IPS DF 4.7 (cell line): ENCODE measurements at regions not wholly inside any gene's neighbourhood (a gene's known extent, or its start where the extent isn't known, plus 50 kb on each side); places are given as distances from the start of the nearest gene placed in this dataset.

Experiments used
- DNase-seq: peaks from one replicate; pipeline ENCODE4 v3.0.0-alpha.2; 2013; ENCODE audit warnings: low spot score; ENCODE audit errors: extremely low read depth

GRCh38 chr10:57218382-57218781 lies 857.3 kb upstream of the ZWINT start:
- no peak for DNase-seq

GRCh38 chr10:57202356-57202755 lies 841.3 kb upstream of the ZWINT start:
- no peak for DNase-seq

GRCh38 chr10:57188846-57189245 lies 827.8 kb upstream of the ZWINT start:
- no peak for DNase-seq

GRCh38 chr10:57186201-57186600 lies 825.1 kb upstream of the ZWINT start:
- DNase-seq: no peak

GRCh38 chr10:57169597-57169996 lies 808.5 kb upstream of the ZWINT start:
- DNase-seq: no peak

GRCh38 chr10:57168611-57169240 lies 807.7 kb upstream of the ZWINT start:
- DNase-seq: no peak

GRCh38 chr10:57165671-57166070 lies 804.6 kb upstream of the ZWINT start:
- DNase-seq: no peak

GRCh38 chr10:57162231-57162630 lies 801.2 kb upstream of the ZWINT start:
- no peak for DNase-seq

GRCh38 chr10:57161157-57161556 lies 800.1 kb upstream of the ZWINT start:
- no peak for DNase-seq

GRCh38 chr10:57145548-57145947 lies 784.5 kb upstream of the ZWINT start:
- DNase-seq: no peak

GRCh38 chr10:57142925-57143576 lies 782.0 kb upstream of the ZWINT start:
- DNase-seq: peak; percentile 66

GRCh38 chr10:57141708-57142107 lies 780.6 kb upstream of the ZWINT start:
- DNase-seq: no peak

- DNase-seq: no peak
These were observed 758.6 kb upstream of the ZWINT start for GRCh38 chr10:57119684-57120083.

GRCh38 chr10:57113545-57113944 lies 752.5 kb upstream of the ZWINT start:
- no peak for DNase-seq

GRCh38 chr10:57102236-57102635 lies 741.2 kb upstream of the ZWINT start:
- peak; percentile 51 for DNase-seq

GRCh38 chr10:57098146-57098545 lies 737.1 kb upstream of the ZWINT start:
- no peak for DNase-seq

GRCh38 chr10:57096044-57096443 lies 735.0 kb upstream of the ZWINT start:
- no peak for DNase-seq

GRCh38 chr10:57094965-57095364 lies 733.9 kb upstream of the ZWINT start:
- no peak for DNase-seq

GRCh38 chr10:57094083-57094482 lies 733.0 kb upstream of the ZWINT start:
- DNase-seq: no peak

- no peak for DNase-seq
These were observed 692.5 kb upstream of the ZWINT start for GRCh38 chr10:57053530-57053929.

- DNase-seq: no peak
These were observed 688.0 kb upstream of the ZWINT start for GRCh38 chr10:57049096-57049495.

- no peak for DNase-seq
These were observed 677.5 kb upstream of the ZWINT start for GRCh38 chr10:57038531-57038930.

- no peak for DNase-seq
These were observed 674.3 kb upstream of the ZWINT start for GRCh38 chr10:57035310-57035709.
